K562 (cell line): ENCODE measurements at regions not wholly inside any gene's neighbourhood (a gene's known extent, or its start where the extent isn't known, plus 50 kb on each side); places are given as distances from the start of the nearest gene placed in this dataset.

Experiments
- CREB5 ChIP-seq: fragments of 250-450 bp; sonication (Bioruptor Pico); IDR thresholded peaks from 2 replicates; pipeline ENCODE4 v1.5.0; 2020; ENCODE audit warnings: mild to moderate bottlenecking
- E4F1 ChIP-seq: fragments of 250-450 bp; sonication (Bioruptor Pico); IDR thresholded peaks from 2 replicates; pipeline ENCODE4 v1.5.0; 2021; ENCODE audit warnings: mild to moderate bottlenecking, borderline replicate concordance
- GTF2A2 ChIP-seq: IDR thresholded peaks from 2 replicates; pipeline ENCODE4 v1.6.1; 2016; ENCODE audit warnings: mild to moderate bottlenecking, missing genetic modification characterization, missing compliant biosample characterization
- JUND ChIP-seq, 2 experiments: IDR thresholded peaks; 2 replicates in 1 of 2; 3 replicates in 1 of 2; pipeline ENCODE4 v1.6.1; 2011; ENCODE audit warnings: borderline replicate concordance in 2 of 2, low read depth in 2 of 2, low read length in 2 of 2, improper control_type of control experiment in 1 of 2, missing biosample characterization in 1 of 2, missing genetic modification characterization in 1 of 2, missing genetic modification reagents in 1 of 2
- MCM3 ChIP-seq: fragments of 450-650 bp; IDR thresholded peaks from 2 replicates; pipeline ENCODE4 v1.6.1; 2016
- TCF7L2 ChIP-seq: fragments of 150-350 bp; IDR thresholded peaks from 2 replicates; pipeline ENCODE4 v1.6.1; 2016; ENCODE audit warnings: low read depth, mild to moderate bottlenecking, low read length, moderate library complexity
- ZBTB40 ChIP-seq, 2 experiments: fragments of 450-650 bp in 1 of 2; sonication (generic) in 1 of 2; formaldehyde crosslinking in 1 of 2; IDR thresholded peaks; 2 replicates each; pipeline versions ENCODE4 v1.7.1 to v1.9.0; 2016 to 2022; ENCODE audit warnings: inconsistent platforms in 1 of 2, mild to moderate bottlenecking in 1 of 2, missing genetic modification reagents in 1 of 2
- ZNF134 ChIP-seq: fragments of 250-450 bp; sonication (Bioruptor Pico); conservative IDR thresholded peaks from 2 replicates; pipeline ENCODE4 v1.4.0; 2020
- ZNF3 ChIP-seq: fragments of 250-450 bp; sonication (Bioruptor Pico); IDR thresholded peaks from 2 replicates; pipeline ENCODE4 v1.5.0; 2021; ENCODE audit warnings: mild to moderate bottlenecking, moderate library complexity

- TF ChIP-seq CREB5 (0 out of 2 replicates have a peak, but pooled peaks have one; percentile 27), ZNF134 (no peak), JUND (IDR thresholded peaks at IDR 0.05; ENCODE audit: borderline replicate concordance, low read depth, low read length) (no peak), JUND (tag; IDR thresholded peaks at IDR 0.05; ENCODE audit: borderline replicate concordance, low read depth, low read length) (peak; percentile 55; the same call in 2 of the 3 replicates), TCF7L2 (no peak), MCM3 (no peak), ZNF3 (CRISPR knock-in tag) (peak; percentile 27; the same call in 1 of the 2 replicates), E4F1 (peak; percentile 79), GTF2A2 (tag) (no peak), ZBTB40 (IDR thresholded peaks at IDR 0.05) (no peak), ZBTB40 (CRISPR knock-in tag; IDR thresholded peaks at IDR 0.05) (no peak)
These were observed 267.1 kb downstream of the ADGB start (continued) for GRCh38 chr6:146865756-146866379.
